GM12878 (cell line): ENCODE measurements at regions not wholly inside any gene's neighbourhood (a gene's known extent, or its start where the extent isn't known, plus 50 kb on each side); places are given as distances from the start of the nearest gene placed in this dataset.
A peak's percentile ranks its signal among the peaks of the same experiment; 100 is the strongest.

Experiments used
- ATAC-seq: fragments of 200-7000 bp; cut with Tn5 transposase; 3 replicates; pipeline ENCODE4 v1.9.1; 2020; ENCODE audit warnings: mild to moderate bottlenecking, moderate library complexity
- BruUV-seq: library from RNA; stranded (reverse); fragments of 400-500 nt; replicated peaks from 2 replicates; lab custom pipeline; 2021; lab: Mats Ljungman, UMichigan
- CTCF ChIA-PET: fragments of 300-600 bp; sonication (Branson Sonifier 250); formaldehyde crosslinking; extraction: SDS; loops from one replicate; lab custom pipeline; 2021; ENCODE audit warnings: inconsistent platforms; lab: Yijun Ruan, JAX
- POLR2A ChIA-PET: fragments of 350-600 bp; formaldehyde crosslinking; extraction: SDS; loops from one replicate; lab custom pipeline; 2021; ENCODE audit warnings: inconsistent platforms; lab: Charles Lee
- RAD21 ChIA-PET: fragments of 300-600 bp; sonication (Branson Sonifier 250); formaldehyde crosslinking; loops from one replicate; lab custom pipeline; 2023; ENCODE audit warnings: antibody characterized with exemption; ENCODE audit not compliant: unreplicated experiment; lab: Charles Lee
- SMC1A ChIA-PET: fragments of 300-600 bp; sonication (Branson Sonifier 250); formaldehyde crosslinking; loops from one replicate; lab custom pipeline; 2023; ENCODE audit not compliant: unreplicated experiment, uncharacterized antibody; lab: Charles Lee
- DNase-seq: peaks from one replicate; pipeline ENCODE4 v3.0.0-alpha.2; 2011; ENCODE audit warnings: low read depth, low spot score
- FAIRE-seq: peaks from 3 replicates; lab custom pipeline; 2011; peaks lifted over from hg19 to GRCh38; lab: Jason Lieb, UNC
- H2AFZ ChIP-seq: 2 replicates; pipeline ENCODE4 v1.6.0; 2011; ENCODE audit warnings: low read depth, low read length, control low read depth; ENCODE audit not compliant: control insufficient read depth
- H3K27ac ChIP-seq: 2 replicates; pipeline ENCODE4 v1.5.1; 2011; ENCODE audit warnings: control low read depth; ENCODE audit not compliant: control insufficient read depth, insufficient read depth
- H3K27me3 ChIP-seq, 2 experiments: replicated peaks in 1 of 2; 2 replicates each; pipeline versions ENCODE4 v1.6.0 to v1.6.1; 2011; ENCODE audit warnings: low read length in 1 of 2; ENCODE audit not compliant: control insufficient read depth in 2 of 2, insufficient read depth in 2 of 2
- H3K36me3 ChIP-seq, 2 experiments: 2 replicates each; pipeline ENCODE4 v1.5.1; 2011; ENCODE audit warnings: low read length in 1 of 2; ENCODE audit not compliant: control insufficient read depth in 2 of 2, insufficient read depth in 2 of 2
- H3K4me1 ChIP-seq: 2 replicates; pipeline ENCODE4 v1.6.1; 2011; ENCODE audit warnings: mild to moderate bottlenecking, low read length, moderate library complexity, mixed read lengths; ENCODE audit not compliant: control insufficient read depth, insufficient read depth
- H3K4me2 ChIP-seq: 2 replicates; pipeline ENCODE4 v1.6.0; 2011; ENCODE audit warnings: control low read depth; ENCODE audit not compliant: control insufficient read depth, insufficient read depth
- H3K4me3 ChIP-seq: fragments of 200-600 bp; sonication (generic); 2 replicates; pipeline ENCODE4 v1.5.1; 2016
- H3K79me2 ChIP-seq: 2 replicates; pipeline ENCODE4 v1.6.0; 2011; ENCODE audit warnings: low read length; ENCODE audit not compliant: control insufficient read depth, insufficient read depth
- H3K9ac ChIP-seq: 2 replicates; pipeline ENCODE4 v1.8.0; 2011; ENCODE audit warnings: low read length, control low read depth, mixed read lengths; ENCODE audit not compliant: control insufficient read depth, insufficient read depth
- H3K9me3 ChIP-seq: replicated peaks from 3 replicates; pipeline ENCODE4 v1.5.1; 2011; ENCODE audit warnings: mild to moderate bottlenecking, low read length; ENCODE audit not compliant: control insufficient read depth, insufficient read depth
- H4K20me1 ChIP-seq: 2 replicates; pipeline ENCODE4 v1.6.0; 2011; ENCODE audit not compliant: control insufficient read depth, insufficient read depth
- ATF3 ChIP-seq: IDR thresholded peaks from 2 replicates; pipeline ENCODE4 v1.6.1; 2011; ENCODE audit warnings: low read depth, mild to moderate bottlenecking, low read length, moderate library complexity, borderline replicate concordance; ENCODE audit errors: extremely low read depth
- FOS ChIP-seq: IDR thresholded peaks from 3 replicates; pipeline ENCODE4 v1.6.1; 2011; ENCODE audit warnings: borderline replicate concordance; ENCODE audit not compliant: insufficient read length; ENCODE audit errors: extremely low read depth
- HCFC1 ChIP-seq: fragments of 150-350 bp; IDR thresholded peaks from 2 replicates; pipeline ENCODE4 v1.6.1; 2014; ENCODE audit warnings: low read length
- MYB ChIP-seq: fragments of 150-350 bp; IDR thresholded peaks from 2 replicates; pipeline ENCODE4 v1.6.1; 2014; ENCODE audit warnings: mild to moderate bottlenecking, low read depth, low read length, borderline replicate concordance
- NFYB ChIP-seq: IDR thresholded peaks from 2 replicates; pipeline ENCODE4 v1.6.1; 2011; ENCODE audit warnings: low read depth, mild to moderate bottlenecking, low read length, improper control_type of control experiment, moderate library complexity; ENCODE audit not compliant: insufficient read depth
- RAD51 ChIP-seq: fragments of 450-650 bp; IDR thresholded peaks from 2 replicates; pipeline ENCODE4 v1.6.1; 2016; ENCODE audit warnings: moderate library complexity, mild to moderate bottlenecking, inconsistent platforms
- RCOR1 ChIP-seq: conservative IDR thresholded peaks from 2 replicates; pipeline ENCODE4 v1.6.1; 2012; ENCODE audit warnings: low read depth, low read length, improper control_type of control experiment
- SIX5 ChIP-seq: IDR thresholded peaks from 2 replicates; pipeline ENCODE4 v1.6.1; 2011; ENCODE audit warnings: mild to moderate bottlenecking, low read depth, low read length, moderate library complexity; ENCODE audit not compliant: severe bottlenecking
- USF1 ChIP-seq: IDR thresholded peaks from 2 replicates; pipeline ENCODE4 v1.6.1; 2011; ENCODE audit warnings: borderline replicate concordance, low read depth, mild to moderate bottlenecking, moderate library complexity, mixed read lengths, low read length; ENCODE audit not compliant: insufficient read depth; ENCODE audit errors: extremely low read length
- USF2 ChIP-seq: IDR thresholded peaks from 2 replicates; pipeline ENCODE4 v1.6.1; 2011; ENCODE audit warnings: low read depth, low read length, improper control_type of control experiment, borderline replicate concordance
- YY1 ChIP-seq: IDR thresholded peaks from 2 replicates; pipeline ENCODE4 v1.6.1; 2011; ENCODE audit warnings: low read depth, mild to moderate bottlenecking, low read length
- ZBED1 ChIP-seq: IDR thresholded peaks from 2 replicates; pipeline ENCODE4 v1.6.1; 2016; ENCODE audit warnings: borderline replicate concordance
- ZNF274 ChIP-seq: IDR thresholded peaks from one replicate; pipeline ENCODE4 v1.8.0; 2011; ENCODE audit not compliant: insufficient read length, insufficient read depth
- ZSCAN29 ChIP-seq: fragments of 450-650 bp; IDR thresholded peaks from 2 replicates; pipeline ENCODE4 v1.6.1; 2017; ENCODE audit warnings: mild to moderate bottlenecking, moderate library complexity
- WGBS: methylation state at CpG from one replicate; pipeline ENCODE4 v1.1.6; 2016; ENCODE audit warnings: low lambda C conversion rate; ENCODE audit not compliant: insufficient replicate concordance, insufficient coverage; ENCODE audit errors: missing lambda C conversion rate; 5-methylcytosine and 5-hydroxymethylcytosine counted together
- in situ Hi-C: fragments of 300-500 bp; cut with MboI; formaldehyde crosslinking; loops from 9 replicates; pipeline ENCODE4 v1.14.3; 2018; ENCODE audit warnings: mixed read lengths
- intact Hi-C: fragments of 100-400 bp; cut with micrococcal nuclease; formaldehyde crosslinking; loops from one replicate; pipeline ENCODE4 v1.14.2; 2022; ENCODE audit not compliant: unreplicated experiment

DNA sequence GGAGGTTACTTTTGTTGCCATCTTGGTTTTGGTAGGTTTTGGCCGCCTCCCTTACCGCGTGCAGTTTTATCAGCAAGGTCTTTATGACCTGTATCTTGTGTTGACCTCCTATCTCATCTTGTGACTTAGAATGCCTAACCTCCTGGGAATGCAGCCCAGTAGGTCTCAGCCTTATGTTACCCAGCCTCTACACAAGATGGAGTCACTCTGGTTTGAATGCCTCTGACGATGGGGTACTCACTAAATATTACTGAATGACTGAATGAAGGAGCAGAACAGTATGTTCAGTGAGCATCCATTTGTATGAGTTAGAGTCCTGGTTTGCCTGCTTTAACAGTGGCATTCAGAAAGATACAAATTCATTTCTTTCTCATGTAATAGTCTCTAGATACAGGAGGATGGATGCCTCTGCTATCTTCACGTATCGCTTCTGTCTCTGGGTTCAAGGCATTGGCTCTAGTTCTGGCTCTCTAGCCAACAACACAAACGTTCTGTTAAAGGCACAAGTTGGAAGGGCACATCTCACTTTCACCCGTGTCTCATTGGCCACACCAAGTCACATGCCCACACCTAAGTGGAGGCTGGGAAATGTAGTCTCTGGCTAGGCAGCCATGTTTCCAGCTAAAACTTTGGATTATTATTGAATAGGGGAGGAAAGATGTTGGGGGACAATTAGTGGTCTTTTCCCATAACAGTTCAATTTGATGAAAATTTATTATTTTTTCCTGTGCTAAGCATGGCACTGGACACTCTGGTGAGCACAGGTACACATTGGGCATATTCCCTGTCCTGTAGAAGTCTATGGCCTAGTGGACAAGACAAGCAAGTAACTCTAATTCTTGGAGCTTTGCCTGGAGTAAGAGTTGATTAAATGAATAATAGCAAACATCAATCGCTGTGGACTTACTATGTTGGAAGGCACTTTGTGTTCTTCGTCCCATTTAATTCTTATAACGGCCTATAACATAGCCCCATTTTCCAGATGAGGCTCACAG lies 75.2 kb upstream of the RPH3A start:
- ATAC-seq: peak; percentile 86
- Histone ChIP-seq H2AFZ (peak overlapping the region; percentile 19), H3K4me3 (no peak overlapping the region)
- TF ChIP-seq ZSCAN29: no peak
- TF ChIP-seq ZBED1: no peak
- no peak for TF ChIP-seq MYB
- peak; percentile 6 for TF ChIP-seq FOS
- TF ChIP-seq NFYB: peak; percentile 92
- TF ChIP-seq ATF3: peak; percentile 46; the same call in 1 of the 2 replicates
- peak; percentile 63; the same call in 1 of the 2 replicates for TF ChIP-seq RAD51
- peak; percentile 76 for TF ChIP-seq SIX5
- TF ChIP-seq USF2: peak; percentile 71
- TF ChIP-seq ZNF274: no peak
- TF ChIP-seq HCFC1: peak; percentile 72
- peak; percentile 95 for TF ChIP-seq YY1
- TF ChIP-seq RCOR1: no peak
- peak; percentile 83 for TF ChIP-seq USF1
- TF ChIP-seq, all 136 proteins: peak for 9
- Histone ChIP-seq H3K27me3 (no peaks in the 10 kb centered on the region), H3K79me2 (no peaks in the 10 kb centered on the region), H3K9ac (no peak overlapping the region), H3K36me3 (no peaks in the 10 kb centered on the region), H3K9me3 (no peaks in the 10 kb centered on the region), H3K27ac (no peak overlapping the region), H4K20me1 (no peaks in the 10 kb centered on the region), H3K4me2 (no peak overlapping the region), H3K4me1 (no peaks in the 10 kb centered on the region)
- ChIA-PET RAD21 (no interaction called here), POLR2A (no interaction called here), CTCF (no interaction called here), SMC1A (no interaction called here)
- WGBS: 54% methylated on average over 11 of the region's 11 CpGs
- intact Hi-C loops: no loop called here
- in situ Hi-C loops: no loop called here
- no peak for DNase-seq
- no TSS peak for BruUV-seq
- FAIRE-seq: no peak
